Gastroesophageal sphincter (tissue), 4 donors: ENCODE measurements at regions not wholly inside any gene's neighbourhood (a gene's known extent, or its start where the extent isn't known, plus 50 kb on each side); places are given as distances from the start of the nearest gene placed in this dataset.

Source experiments
- ATAC-seq: fragments of 150-250 bp; one replicate; pipeline ENCODE4 v1.9.1; 2016; ENCODE audit warnings: mild to moderate bottlenecking, moderate library complexity
- H3K27ac ChIP-seq, 4 donors: fragments of 200-600 bp; sonication (generic) in 3 of 4; 1 replicate in 3 of 4; 2 replicates in 1 of 4; pipeline ENCODE4 v1.5.1; 2016 to 2019
- H3K27me3 ChIP-seq: fragments of 200-600 bp; sonication (generic); one replicate; pipeline ENCODE4 v1.5.1; 2019
- H3K36me3 ChIP-seq, 2 donors: fragments of 200-600 bp; sonication (generic); one replicate each; pipeline ENCODE4 v1.5.1; 2019; ENCODE audit warnings: control low read depth in 1 of 2
- H3K4me1 ChIP-seq, 3 donors: fragments of 200-600 bp; sonication (generic); 1 replicate in 2 of 3; 2 replicates in 1 of 3; pipeline ENCODE4 v1.5.1; 2016 to 2019; ENCODE audit warnings: control low read depth in 2 of 3
- H3K4me3 ChIP-seq, 2 donors: fragments of 200-600 bp; sonication (generic); one replicate each; pipeline ENCODE4 v1.5.1; 2019; ENCODE audit warnings: mild to moderate bottlenecking in 1 of 2, moderate library complexity in 1 of 2
- H3K9me3 ChIP-seq, 3 donors: fragments of 200-600 bp; sonication (generic); one replicate each; pipeline ENCODE4 v1.5.1; 2017 to 2019; ENCODE audit warnings: control low read depth in 2 of 3
- CTCF ChIP-seq, 4 experiments: fragments of 200-600 bp in 2 of 4; fragments of 450-650 bp in 2 of 4; sonication (generic) in 1 of 4; IDR thresholded peaks; one replicate each; pipeline ENCODE4 v1.5.1; 2017 to 2019; ENCODE audit warnings: antibody characterized with exemption in 4 of 4, mild to moderate bottlenecking in 2 of 4, moderate library complexity in 2 of 4
- EP300 ChIP-seq: sonication (generic); formaldehyde crosslinking; IDR thresholded peaks from one replicate; pipeline ENCODE4 v1.6.1; 2017; ENCODE audit warnings: antibody characterized with exemption, mild to moderate bottlenecking
- POLR2A ChIP-seq, 2 donors: fragments of 450-650 bp; IDR thresholded peaks; one replicate each; pipeline ENCODE4 v1.6.1; 2017; ENCODE audit warnings: antibody characterized with exemption in 2 of 2, mild to moderate bottlenecking in 2 of 2, moderate library complexity in 1 of 2
- POLR2AphosphoS5 ChIP-seq: sonication (generic); formaldehyde crosslinking; IDR thresholded peaks from one replicate; pipeline ENCODE4 v1.6.1; 2017; ENCODE audit warnings: antibody characterized with exemption
- WGBS, 2 donors: methylation state at CpG; one replicate each; pipeline ENCODE4 v1.1.5; 2018; ENCODE audit warnings: low coverage in 1 of 2; 5-methylcytosine and 5-hydroxymethylcytosine counted together

GRCh38 chr9:14531341-14532269, 161.6 kb downstream of the ZDHHC21 start:
- Histone ChIP-seq H3K4me3 (no peak overlapping the region), H3K9me3 (no peaks in the 10 kb centered on the region), H3K36me3 (no peaks in the 10 kb centered on the region), H3K27ac (no peak overlapping the region), H3K4me1 (no peaks in the 10 kb centered on the region), H3K27me3 (no peaks in the 10 kb centered on the region)
- WGBS, 2 donors: 83 to 88% methylated on average over 9 to 15 of the region's 15 CpGs
- TF ChIP-seq POLR2A (IDR thresholded peaks at IDR 0.05) (no peak), EP300 (no peak), CTCF (IDR thresholded peaks at IDR 0.05) (no peak), POLR2AphosphoS5 (no peak)
- no peak for ATAC-seq

GRCh38 chr9:14530841-14531240, 162.4 kb downstream of the ZDHHC21 start:
- Histone ChIP-seq H3K36me3 (no peaks in the 10 kb centered on the region), H3K27ac (no peak overlapping the region), H3K4me1 (no peaks in the 10 kb centered on the region), H3K4me3 (no peak overlapping the region), H3K9me3 (no peaks in the 10 kb centered on the region), H3K27me3 (no peaks in the 10 kb centered on the region)
- 67 to 87% methylated on average over 3 to 4 of the region's 4 CpGs for WGBS, 2 donors
- TF ChIP-seq EP300 (no peak), POLR2A (IDR thresholded peaks at IDR 0.05) (no peak), POLR2AphosphoS5 (no peak), CTCF (IDR thresholded peaks at IDR 0.05) (no peak)
- ATAC-seq: no peak

- H3K4me3 ChIP-seq: no peak overlapping the region
- H3K27ac ChIP-seq: no peak overlapping the region
- no peaks in the 10 kb centered on the region for H3K36me3 ChIP-seq
- no peaks in the 10 kb centered on the region for H3K4me1 ChIP-seq
- TF ChIP-seq POLR2AphosphoS5 (no peak), POLR2A (IDR thresholded peaks at IDR 0.05) (no peak), CTCF (IDR thresholded peaks at IDR 0.05) (no peak), EP300 (no peak)
- 39 to 52% methylated on average over 2 to 5 of the region's 6 CpGs for WGBS, 2 donors
- ATAC-seq: no peak
- no peaks in the 10 kb centered on the region for H3K27me3 ChIP-seq
- no peaks in the 10 kb centered on the region for H3K9me3 ChIP-seq
Measured at GRCh38 chr9:14530366-14530765, 162.9 kb downstream of the ZDHHC21 start.

- TF ChIP-seq EP300: no peak
- TF ChIP-seq POLR2A (IDR thresholded peaks at IDR 0.05): no peak
- TF ChIP-seq POLR2AphosphoS5: no peak
- TF ChIP-seq CTCF (IDR thresholded peaks at IDR 0.05): no peak
- Histone ChIP-seq H3K9me3 (no peaks in the 10 kb centered on the region), H3K27me3 (no peaks in the 10 kb centered on the region), H3K4me3 (no peak overlapping the region), H3K36me3 (no peaks in the 10 kb centered on the region), H3K27ac (no peak overlapping the region), H3K4me1 (no peaks in the 10 kb centered on the region)
- ATAC-seq: no peak
- 78 to 85% methylated on average over 4 of the region's 4 CpGs for WGBS, 2 donors
Measured at GRCh38 chr9:14529629-14530028, 163.6 kb downstream of the ZDHHC21 start.

GRCh38 chr9:14529054-14529453, 164.2 kb downstream of the ZDHHC21 start:
- no peaks in the 10 kb centered on the region for H3K9me3 ChIP-seq
- TF ChIP-seq POLR2A (IDR thresholded peaks at IDR 0.05): no peak
- no peak for TF ChIP-seq EP300
- TF ChIP-seq POLR2AphosphoS5: no peak
- TF ChIP-seq CTCF (IDR thresholded peaks at IDR 0.05): no peak
- H3K36me3 ChIP-seq: no peaks in the 10 kb centered on the region
- no peaks in the 10 kb centered on the region for H3K27me3 ChIP-seq
- H3K27ac ChIP-seq: no peak overlapping the region
- H3K4me1 ChIP-seq: no peaks in the 10 kb centered on the region
- H3K4me3 ChIP-seq: no peak overlapping the region
- 37 to 47% methylated on average over 3 of the region's 3 CpGs for WGBS, 2 donors
- ATAC-seq: no peak
